OCI-LY1 (cell line): ENCODE measurements at regions not wholly inside any gene's neighbourhood (a gene's known extent, or its start where the extent isn't known, plus 50 kb on each side); places are given as distances from the start of the nearest gene placed in this dataset.

Source experiments
- EZH2 ChIP-seq: fragments of 200-600 bp; sonication (generic), shearing (Covaris generic); IDR thresholded peaks from 2 replicates; pipeline ENCODE4 v1.8.0; 2017; ENCODE audit warnings: borderline replicate concordance, mixed run types, mild to moderate bottlenecking, antibody characterized with exemption, low read length, moderate library complexity, mixed read lengths
- TF ChIP-seq, protein P1 (sequence below): fragments of 200-600 bp; sonication (generic), shearing (Covaris generic); IDR thresholded peaks from 2 replicates; pipeline ENCODE4 v1.5.1; 2017; ENCODE audit warnings: mild to moderate bottlenecking, antibody characterized with exemption, low read length, moderate library complexity, mixed read lengths

DNA sequence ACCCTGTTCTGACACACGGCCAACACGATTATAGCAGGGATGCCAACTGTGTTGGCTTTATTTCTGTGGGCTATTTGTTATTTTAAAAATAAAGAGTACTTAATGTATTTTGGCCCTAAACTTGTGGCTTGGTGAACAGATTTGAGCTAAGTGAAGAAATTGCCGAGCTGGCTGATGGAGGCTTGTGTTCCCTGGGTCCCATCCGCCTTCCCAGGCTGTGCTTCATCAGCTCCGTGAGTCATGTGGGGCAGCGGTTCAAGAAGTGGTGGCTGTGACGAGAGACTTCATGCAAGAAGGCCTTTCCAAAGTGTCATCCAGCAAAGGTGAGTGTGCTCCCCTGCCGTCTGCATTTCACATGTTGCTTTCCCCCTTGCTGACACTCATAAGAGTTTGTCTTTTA, 73.6 kb upstream of the NCK2 start:
- TF ChIP-seq, protein P1, sequence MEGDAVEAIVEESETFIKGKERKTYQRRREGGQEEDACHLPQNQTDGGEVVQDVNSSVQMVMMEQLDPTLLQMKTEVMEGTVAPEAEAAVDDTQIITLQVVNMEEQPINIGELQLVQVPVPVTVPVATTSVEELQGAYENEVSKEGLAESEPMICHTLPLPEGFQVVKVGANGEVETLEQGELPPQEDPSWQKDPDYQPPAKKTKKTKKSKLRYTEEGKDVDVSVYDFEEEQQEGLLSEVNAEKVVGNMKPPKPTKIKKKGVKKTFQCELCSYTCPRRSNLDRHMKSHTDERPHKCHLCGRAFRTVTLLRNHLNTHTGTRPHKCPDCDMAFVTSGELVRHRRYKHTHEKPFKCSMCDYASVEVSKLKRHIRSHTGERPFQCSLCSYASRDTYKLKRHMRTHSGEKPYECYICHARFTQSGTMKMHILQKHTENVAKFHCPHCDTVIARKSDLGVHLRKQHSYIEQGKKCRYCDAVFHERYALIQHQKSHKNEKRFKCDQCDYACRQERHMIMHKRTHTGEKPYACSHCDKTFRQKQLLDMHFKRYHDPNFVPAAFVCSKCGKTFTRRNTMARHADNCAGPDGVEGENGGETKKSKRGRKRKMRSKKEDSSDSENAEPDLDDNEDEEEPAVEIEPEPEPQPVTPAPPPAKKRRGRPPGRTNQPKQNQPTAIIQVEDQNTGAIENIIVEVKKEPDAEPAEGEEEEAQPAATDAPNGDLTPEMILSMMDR: no peak
- TF ChIP-seq EZH2: no peak
